DND-41 (cell line): ENCODE measurements at regions not wholly inside any gene's neighbourhood (a gene's known extent, or its start where the extent isn't known, plus 50 kb on each side); places are given as distances from the start of the nearest gene placed in this dataset.

Experiments used
- ATAC-seq: fragments of 200-7000 bp; cut with Tn5 transposase; 3 replicates; pipeline ENCODE4 v1.9.1; 2021; ENCODE audit warnings: low read depth; ENCODE audit not compliant: insufficient read depth
- DNase-seq: peaks from one replicate; pipeline ENCODE4 v3.0.0-alpha.2; 2020
- H2AFZ ChIP-seq: 2 replicates; pipeline ENCODE4 v1.6.0; 2012; ENCODE audit warnings: low read depth, low read length
- H3K27ac ChIP-seq: 2 replicates; pipeline ENCODE4 v1.5.1; 2012; ENCODE audit warnings: low read length, inconsistent platforms
- H3K27me3 ChIP-seq: fragments of 200-600 bp; sonication (generic); 2 replicates; pipeline ENCODE4 v1.6.0; 2012; ENCODE audit warnings: low read length, mild to moderate bottlenecking, inconsistent platforms; ENCODE audit not compliant: insufficient read depth, poor library complexity
- H3K36me3 ChIP-seq: 2 replicates; pipeline ENCODE4 v1.5.1; 2012; ENCODE audit warnings: low read length, inconsistent platforms; ENCODE audit not compliant: insufficient read depth
- H3K4me1 ChIP-seq: 2 replicates; pipeline ENCODE4 v1.5.1; 2012; ENCODE audit warnings: mild to moderate bottlenecking, low read length; ENCODE audit not compliant: insufficient read depth
- H3K4me2 ChIP-seq: 2 replicates; pipeline ENCODE4 v1.6.0; 2012; ENCODE audit warnings: mild to moderate bottlenecking, moderate library complexity, low read length, inconsistent platforms; ENCODE audit not compliant: insufficient read depth
- H3K4me3 ChIP-seq, 2 experiments: fragments of 200-600 bp in 1 of 2; shearing (Covaris generic) in 1 of 2; 2 replicates each; pipeline ENCODE4 v1.5.1; 2012 to 2016; ENCODE audit warnings: inconsistent platforms in 2 of 2, low read length in 2 of 2, mild to moderate bottlenecking in 2 of 2, low read depth in 1 of 2, moderate library complexity in 1 of 2
- H3K79me2 ChIP-seq: 2 replicates; pipeline ENCODE4 v1.6.0; 2012; ENCODE audit warnings: low read length, inconsistent platforms; ENCODE audit not compliant: insufficient read depth
- H3K9ac ChIP-seq: 2 replicates; pipeline ENCODE4 v1.6.0; 2012; ENCODE audit warnings: low read depth, mild to moderate bottlenecking, inconsistent platforms, low read length, moderate library complexity
- H3K9me3 ChIP-seq: 2 replicates; pipeline ENCODE4 v1.5.1; 2012; ENCODE audit warnings: low read length, moderate library complexity, mild to moderate bottlenecking, inconsistent platforms; ENCODE audit not compliant: insufficient read depth, severe bottlenecking
- H4K20me1 ChIP-seq: 2 replicates; pipeline ENCODE4 v1.6.0; 2012; ENCODE audit warnings: low read length; ENCODE audit not compliant: insufficient read depth
- EZH2 ChIP-seq: IDR thresholded peaks from 3 replicates; pipeline ENCODE4 v1.6.1; 2012; ENCODE audit warnings: borderline replicate concordance, low read depth, mild to moderate bottlenecking, moderate library complexity, low read length, inconsistent platforms; ENCODE audit not compliant: severe bottlenecking
- TF ChIP-seq, protein P1 (sequence below): IDR thresholded peaks from 2 replicates; pipeline ENCODE4 v1.5.1; 2012; ENCODE audit warnings: borderline replicate concordance, low read length, moderate library complexity, mild to moderate bottlenecking; ENCODE audit not compliant: poor library complexity, severe bottlenecking; ENCODE audit errors: extremely low read depth

DNA sequence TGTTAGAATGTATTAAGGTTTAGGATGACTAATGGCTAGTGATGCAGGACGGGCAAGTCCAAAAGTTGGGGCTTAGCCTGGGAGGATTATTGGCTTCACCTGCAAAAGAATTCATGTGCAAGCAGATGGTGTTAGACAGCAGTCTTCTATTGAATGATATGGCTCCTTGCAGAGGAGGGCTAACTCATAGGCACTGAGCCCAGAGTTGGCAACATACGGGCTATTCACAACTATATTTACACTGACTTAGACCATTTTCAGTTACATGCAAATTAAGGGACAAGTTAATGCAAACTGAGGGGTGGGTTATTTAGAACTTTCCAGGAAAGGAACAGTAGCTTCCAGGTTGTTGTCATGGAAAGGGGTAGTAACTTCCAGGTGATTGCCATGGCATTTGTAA is 1017.1 kb upstream of the EEF2KMT start:
- TF ChIP-seq, protein P1, sequence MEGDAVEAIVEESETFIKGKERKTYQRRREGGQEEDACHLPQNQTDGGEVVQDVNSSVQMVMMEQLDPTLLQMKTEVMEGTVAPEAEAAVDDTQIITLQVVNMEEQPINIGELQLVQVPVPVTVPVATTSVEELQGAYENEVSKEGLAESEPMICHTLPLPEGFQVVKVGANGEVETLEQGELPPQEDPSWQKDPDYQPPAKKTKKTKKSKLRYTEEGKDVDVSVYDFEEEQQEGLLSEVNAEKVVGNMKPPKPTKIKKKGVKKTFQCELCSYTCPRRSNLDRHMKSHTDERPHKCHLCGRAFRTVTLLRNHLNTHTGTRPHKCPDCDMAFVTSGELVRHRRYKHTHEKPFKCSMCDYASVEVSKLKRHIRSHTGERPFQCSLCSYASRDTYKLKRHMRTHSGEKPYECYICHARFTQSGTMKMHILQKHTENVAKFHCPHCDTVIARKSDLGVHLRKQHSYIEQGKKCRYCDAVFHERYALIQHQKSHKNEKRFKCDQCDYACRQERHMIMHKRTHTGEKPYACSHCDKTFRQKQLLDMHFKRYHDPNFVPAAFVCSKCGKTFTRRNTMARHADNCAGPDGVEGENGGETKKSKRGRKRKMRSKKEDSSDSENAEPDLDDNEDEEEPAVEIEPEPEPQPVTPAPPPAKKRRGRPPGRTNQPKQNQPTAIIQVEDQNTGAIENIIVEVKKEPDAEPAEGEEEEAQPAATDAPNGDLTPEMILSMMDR, result no peak
- TF ChIP-seq EZH2, result no peak

GRCh38 chr16:6113749-6114148 is 1016.2 kb upstream of the EEF2KMT start:
- DNase-seq, result no peak
- H3K4me3 ChIP-seq, result no peak overlapping the region
- TF ChIP-seq, protein P1, result no peak
- TF ChIP-seq EZH2, result no peak
- no peak overlapping the region for H3K4me2 ChIP-seq
- H3K36me3 ChIP-seq, result no peaks in the 10 kb centered on the region
- no peak overlapping the region for H3K9ac ChIP-seq
- no peaks in the 10 kb centered on the region for H3K4me1 ChIP-seq
- no peaks in the 10 kb centered on the region for H4K20me1 ChIP-seq
- no peak overlapping the region for H3K27ac ChIP-seq
- no peaks in the 10 kb centered on the region for H3K27me3 ChIP-seq
- H3K79me2 ChIP-seq, result no peaks in the 10 kb centered on the region
- ATAC-seq, result no peak
- H3K9me3 ChIP-seq, result no peaks in the 10 kb centered on the region
- H2AFZ ChIP-seq, result no peak overlapping the region

More for the DNA sequence above, 1017.1 kb upstream of the EEF2KMT start:
- H2AFZ ChIP-seq, result no peak overlapping the region
- no peaks in the 10 kb centered on the region for H3K9me3 ChIP-seq
- no peak for DNase-seq
- no peaks in the 10 kb centered on the region for H3K27me3 ChIP-seq
- no peak overlapping the region for H3K4me3 ChIP-seq
- H3K9ac ChIP-seq, result no peak overlapping the region
- no peaks in the 10 kb centered on the region for H4K20me1 ChIP-seq
- H3K4me1 ChIP-seq, result no peaks in the 10 kb centered on the region
- H3K36me3 ChIP-seq, result no peaks in the 10 kb centered on the region
- no peak for ATAC-seq
- H3K79me2 ChIP-seq, result no peaks in the 10 kb centered on the region
- H3K27ac ChIP-seq, result no peak overlapping the region
- H3K4me2 ChIP-seq, result no peak overlapping the region

GRCh38 chr16:6112700-6113099 is 1015.1 kb upstream of the EEF2KMT start:
- no peak for DNase-seq
- ATAC-seq, result no peak
- Histone ChIP-seq H3K4me2 (no peak overlapping the region), H3K4me3 (no peak overlapping the region), H3K9ac (no peak overlapping the region), H3K4me1 (no peaks in the 10 kb centered on the region), H3K79me2 (no peaks in the 10 kb centered on the region), H3K27ac (no peak overlapping the region), H3K27me3 (no peaks in the 10 kb centered on the region), H3K36me3 (no peaks in the 10 kb centered on the region), H4K20me1 (no peaks in the 10 kb centered on the region), H2AFZ (no peak overlapping the region), H3K9me3 (no peaks in the 10 kb centered on the region)
- TF ChIP-seq EZH2, result no peak
- TF ChIP-seq, protein P1, result no peak

DNA sequence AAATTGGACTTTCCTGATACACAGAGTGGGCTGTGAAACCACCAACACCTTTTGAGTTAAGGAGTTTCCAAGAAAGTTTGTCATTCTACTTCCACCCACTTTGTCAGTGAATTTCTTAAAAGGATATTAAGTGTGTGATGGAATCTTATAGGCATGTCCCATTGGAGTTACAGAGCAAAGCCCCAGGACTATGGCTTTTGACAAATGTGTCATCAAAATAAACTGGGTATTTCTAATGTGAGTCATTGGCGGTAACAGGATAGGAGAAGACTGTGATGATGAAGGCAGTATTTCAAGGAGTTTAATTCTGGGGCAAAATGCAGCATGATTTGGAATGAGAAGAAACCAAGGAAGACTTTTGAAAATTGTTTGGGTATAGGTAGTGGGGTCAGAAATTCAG is 1013.8 kb upstream of the EEF2KMT start:
- H3K9ac ChIP-seq, result no peak overlapping the region

More for the DNA sequence above, 1013.8 kb upstream of the EEF2KMT start:
- Histone ChIP-seq H3K27me3 (no peaks in the 10 kb centered on the region), H3K36me3 (no peaks in the 10 kb centered on the region), H3K27ac (no peak overlapping the region), H3K9me3 (no peaks in the 10 kb centered on the region), H3K4me3 (no peak overlapping the region), H2AFZ (no peak overlapping the region), H4K20me1 (no peaks in the 10 kb centered on the region), H3K4me2 (no peak overlapping the region), H3K4me1 (no peaks in the 10 kb centered on the region), H3K79me2 (no peaks in the 10 kb centered on the region)
- no peak for DNase-seq
- no peak for ATAC-seq
- no peak for TF ChIP-seq EZH2
- TF ChIP-seq, protein P1, result no peak
